ENCODE measurements at regions not wholly inside any gene's neighbourhood (a gene's known extent, or its start where the extent isn't known, plus 50 kb on each side); places are given as distances from the start of the nearest gene placed in this dataset.

- TF ChIP-seq CTCF (IDR thresholded peaks at IDR 0.05) (no peak), POLR2A (IDR thresholded peaks at IDR 0.05) (no peak), POLR2AphosphoS5 (IDR thresholded peaks at IDR 0.05) (no peak)
- intact Hi-C loops (cut with DNase I), result no loop called here
- WGBS, result 92% methylated on average over 2 of the region's 2 CpGs
Measured at GRCh38 chr7:79716329-79716728, 262.9 kb upstream of the MAGI2 start.

GRCh38 chr7:79714081-79714480, 260.6 kb upstream of the MAGI2 start:
- intact Hi-C loops (cut with DNase I), result no loop called here
- 61% methylated on average over 2 of the region's 2 CpGs for WGBS
- no peak for TF ChIP-seq CTCF (IDR thresholded peaks at IDR 0.05)

More at GRCh38 chr7:79716329-79716728, 262.9 kb upstream of the MAGI2 start:
- no peaks in the 10 kb centered on the region for H3K9me3 ChIP-seq
- H3K27ac ChIP-seq, result no peak overlapping the region
- DNase-seq (ENCODE audit: low spot score), result no peak
- H3K4me3 ChIP-seq, result no peak overlapping the region
- H3K4me1 ChIP-seq (replicated peaks), result no peaks in the 10 kb centered on the region
- no peaks in the 10 kb centered on the region for H3K27me3 ChIP-seq (replicated peaks; ENCODE audit: insufficient read depth)
- H3K36me3 ChIP-seq, result no peaks in the 10 kb centered on the region

GRCh38 chr7:79713276-79713675, 259.8 kb upstream of the MAGI2 start:
- WGBS, result 57% methylated on average over 1 of the region's 1 CpG

More at GRCh38 chr7:79714081-79714480, 260.6 kb upstream of the MAGI2 start:
- Histone ChIP-seq H3K4me3 (no peak overlapping the region), H3K27me3 (replicated peaks; ENCODE audit: insufficient read depth) (no peaks in the 10 kb centered on the region), H3K27ac (no peak overlapping the region), H3K36me3 (no peaks in the 10 kb centered on the region), H3K4me1 (replicated peaks) (no peaks in the 10 kb centered on the region), H3K9me3 (no peaks in the 10 kb centered on the region)
- no peak for DNase-seq (ENCODE audit: low spot score)

GRCh38 chr7:79711660-79712059, 258.2 kb upstream of the MAGI2 start:
- WGBS, result 43% methylated on average over 4 of the region's 4 CpGs
- Histone ChIP-seq H3K27ac (no peak overlapping the region), H3K36me3 (no peaks in the 10 kb centered on the region), H3K9me3 (no peaks in the 10 kb centered on the region), H3K4me3 (no peak overlapping the region), H3K4me1 (replicated peaks) (no peaks in the 10 kb centered on the region), H3K27me3 (replicated peaks; ENCODE audit: insufficient read depth) (no peaks in the 10 kb centered on the region)
- DNase-seq (ENCODE audit: low spot score), result no peak
- TF ChIP-seq CTCF (IDR thresholded peaks at IDR 0.05) (no peak), POLR2AphosphoS5 (IDR thresholded peaks at IDR 0.05) (no peak), POLR2A (IDR thresholded peaks at IDR 0.05) (no peak)
- intact Hi-C loops (cut with DNase I), result no loop called here

More at GRCh38 chr7:79713276-79713675, 259.8 kb upstream of the MAGI2 start:
- Histone ChIP-seq H3K4me1 (replicated peaks) (no peaks in the 10 kb centered on the region), H3K4me3 (no peak overlapping the region), H3K36me3 (no peaks in the 10 kb centered on the region), H3K9me3 (no peaks in the 10 kb centered on the region), H3K27ac (no peak overlapping the region), H3K27me3 (replicated peaks; ENCODE audit: insufficient read depth) (no peaks in the 10 kb centered on the region)
- intact Hi-C loops (cut with DNase I), result no loop called here
- TF ChIP-seq POLR2AphosphoS5 (IDR thresholded peaks at IDR 0.05) (no peak), CTCF (IDR thresholded peaks at IDR 0.05) (no peak), POLR2A (IDR thresholded peaks at IDR 0.05) (no peak)
- no peak for DNase-seq (ENCODE audit: low spot score)

- H3K4me3 ChIP-seq, result no peak overlapping the region
- H3K27me3 ChIP-seq (replicated peaks; ENCODE audit: insufficient read depth), result no peaks in the 10 kb centered on the region
- H3K27ac ChIP-seq, result no peak overlapping the region
- no peak for DNase-seq (ENCODE audit: low spot score)
- H3K9me3 ChIP-seq, result no peaks in the 10 kb centered on the region
- TF ChIP-seq POLR2AphosphoS5 (IDR thresholded peaks at IDR 0.05), result no peak
- TF ChIP-seq CTCF (IDR thresholded peaks at IDR 0.05), result no peak
- no peak for TF ChIP-seq POLR2A (IDR thresholded peaks at IDR 0.05)
- no peaks in the 10 kb centered on the region for H3K4me1 ChIP-seq (replicated peaks)
- H3K36me3 ChIP-seq, result no peaks in the 10 kb centered on the region
- intact Hi-C loops (cut with DNase I), result no loop called here
- 35% methylated on average over 5 of the region's 5 CpGs for WGBS
Measured at GRCh38 chr7:79709574-79710409, 256.3 kb upstream of the MAGI2 start.

Data from prostate gland (tissue), 2 donors.